ENCODE measurements at regions not wholly inside any gene's neighbourhood (a gene's known extent, or its start where the extent isn't known, plus 50 kb on each side); places are given as distances from the start of the nearest gene placed in this dataset.

DNA sequence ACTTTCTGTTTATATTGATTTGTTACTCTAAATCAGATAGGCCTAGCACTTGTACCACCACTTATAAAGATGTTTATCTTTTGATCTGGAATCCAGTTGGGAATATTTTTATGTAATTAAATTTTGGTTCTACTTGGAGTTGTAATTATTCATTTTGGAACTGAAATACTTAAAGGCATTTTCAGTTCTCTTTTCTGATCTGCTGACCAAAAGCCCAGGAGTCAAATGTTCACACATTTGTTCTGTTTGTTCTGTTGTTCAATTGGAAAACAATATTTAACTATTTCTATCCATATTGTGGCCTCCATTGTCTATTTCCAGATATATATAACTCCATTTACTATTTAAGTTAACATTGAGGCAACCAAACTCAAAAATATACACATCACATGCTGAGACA is 912.4 kb upstream of the EPHA6 start:
- H3K27ac ChIP-seq = no peak overlapping the region
- DNase-seq (ENCODE audit: low read depth, low spot score) = no peak

DNA sequence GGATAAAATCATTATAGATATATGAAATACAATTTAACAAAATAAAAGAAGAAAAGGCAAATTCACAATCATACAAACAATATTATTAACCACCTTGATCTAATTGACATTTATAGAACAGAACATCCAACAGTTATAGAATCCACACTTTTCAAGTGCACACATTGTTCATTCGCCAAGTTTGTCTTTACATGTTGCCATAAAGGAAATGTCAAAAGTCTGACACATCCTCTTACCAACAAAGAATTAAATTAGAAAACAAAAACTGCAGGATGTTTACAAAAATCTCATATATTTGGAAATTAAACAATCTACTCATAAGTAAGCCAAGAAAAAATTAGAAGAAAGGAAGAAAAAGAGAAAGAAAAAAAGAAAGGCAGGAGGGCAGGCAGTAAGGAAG is 909.2 kb upstream of the EPHA6 start:
- DNase-seq (ENCODE audit: low read depth, low spot score) = no peak
- H3K27ac ChIP-seq = no peak overlapping the region

DNA sequence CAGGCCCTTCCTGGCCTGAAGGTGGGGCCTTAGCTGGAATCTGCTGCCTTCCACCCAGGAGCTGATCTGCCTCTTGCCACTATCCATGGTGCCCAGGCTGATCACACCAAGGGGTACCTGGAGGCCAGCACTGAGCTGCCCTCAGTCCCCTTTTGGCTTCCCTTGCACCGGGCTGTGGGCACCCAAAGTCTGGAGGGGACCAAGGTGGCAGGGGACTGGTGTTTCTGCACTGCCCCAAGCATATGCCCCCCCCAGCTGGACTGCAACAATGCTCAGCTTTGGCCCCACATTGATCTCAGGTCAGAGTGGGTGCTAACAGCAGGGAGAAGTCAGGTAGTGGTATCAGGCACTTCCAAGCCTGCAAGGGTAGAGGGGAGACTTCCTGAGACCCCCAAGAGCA is 902.6 kb upstream of the EPHA6 start:
- no peak for DNase-seq (ENCODE audit: low read depth, low spot score)
- H3K27ac ChIP-seq = no peak overlapping the region

DNA sequence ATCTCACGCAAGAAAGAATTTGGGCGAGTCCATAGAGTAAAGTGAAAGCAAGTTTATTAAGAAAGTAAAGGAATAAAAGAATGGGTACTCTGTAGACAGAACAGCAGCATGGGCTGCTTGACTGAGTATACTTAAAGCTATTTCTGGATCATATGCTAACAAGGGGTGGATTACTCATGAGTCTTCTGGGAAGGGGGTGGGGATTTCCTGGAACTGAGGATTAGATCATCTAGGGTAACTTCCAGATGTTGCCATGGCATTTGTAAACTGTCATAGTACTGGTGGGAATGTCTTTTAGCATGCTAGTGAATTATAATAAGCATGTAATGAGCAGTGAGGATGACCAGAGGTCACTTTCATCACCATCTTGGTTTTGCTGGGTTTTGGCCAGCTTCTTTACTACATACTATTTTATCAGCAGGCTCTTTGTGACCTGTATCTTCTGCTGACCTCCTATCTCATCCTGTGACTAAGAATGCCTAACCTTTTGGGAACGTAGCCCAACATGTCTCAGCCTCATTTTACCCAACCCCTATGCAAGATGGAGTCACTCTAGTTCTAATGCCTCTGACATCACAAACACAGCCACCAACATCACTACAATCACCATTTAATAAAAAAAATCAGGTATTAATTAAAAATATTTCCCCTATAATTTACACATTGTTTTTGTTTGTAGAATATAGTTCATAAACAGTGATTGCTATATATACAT is 890.7 kb upstream of the EPHA6 start:
- peak; percentile 40 for DNase-seq (ENCODE audit: low read depth, low spot score)
- H3K27ac ChIP-seq = no peak overlapping the region

DNA sequence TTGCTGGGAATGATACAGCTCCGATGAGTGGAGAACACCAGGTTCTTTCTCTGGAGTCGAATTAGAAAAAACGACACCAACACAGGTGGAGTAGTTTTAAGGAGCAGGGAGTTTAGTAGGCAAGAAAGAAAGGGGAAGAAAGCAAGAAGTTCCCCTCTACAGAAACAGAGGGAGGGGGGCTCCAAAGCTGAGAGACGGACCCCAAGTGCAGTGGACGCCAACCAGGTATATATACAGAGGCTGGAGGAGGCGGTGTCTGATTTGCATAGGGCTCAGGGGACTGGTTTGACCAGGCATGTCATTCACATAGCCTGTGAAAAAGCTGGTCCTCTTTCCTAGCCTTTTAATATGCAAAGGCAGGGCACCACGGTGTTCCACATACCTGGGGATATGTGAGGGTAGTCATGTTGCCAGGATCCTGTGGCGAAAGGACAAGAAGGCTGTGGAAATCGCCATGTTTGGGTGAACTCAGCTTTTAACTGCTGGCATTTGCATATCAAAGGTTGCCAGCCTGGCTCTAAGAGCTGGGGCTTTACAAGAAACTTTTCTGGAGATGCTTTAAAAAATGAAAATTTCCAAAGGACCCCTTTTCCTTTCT is 887.4 kb upstream of the EPHA6 start:
- no peak for DNase-seq (ENCODE audit: low read depth, low spot score)

DNA sequence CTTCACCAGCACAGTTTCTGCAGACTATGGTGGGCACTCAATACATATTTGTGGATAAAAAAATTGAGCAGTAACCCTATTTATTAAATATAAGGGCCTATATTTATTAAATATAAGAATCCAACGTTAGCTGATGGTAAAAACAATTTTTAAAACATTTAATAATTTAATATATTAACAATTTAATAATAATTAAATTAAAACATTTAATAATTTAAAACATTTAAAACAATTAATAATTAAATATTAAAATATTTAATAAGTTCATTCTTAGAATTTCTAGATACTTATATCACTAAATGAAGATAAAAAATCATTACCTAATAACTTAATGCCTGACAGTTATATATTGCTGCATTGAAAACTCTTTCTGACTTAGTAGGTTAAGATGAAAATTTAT is 880.2 kb upstream of the EPHA6 start:
- no peak for DNase-seq (ENCODE audit: low read depth, low spot score)
- H3K27ac ChIP-seq = no peak overlapping the region

More for the DNA sequence above, 887.4 kb upstream of the EPHA6 start:
- no peak overlapping the region for H3K27ac ChIP-seq

DNA sequence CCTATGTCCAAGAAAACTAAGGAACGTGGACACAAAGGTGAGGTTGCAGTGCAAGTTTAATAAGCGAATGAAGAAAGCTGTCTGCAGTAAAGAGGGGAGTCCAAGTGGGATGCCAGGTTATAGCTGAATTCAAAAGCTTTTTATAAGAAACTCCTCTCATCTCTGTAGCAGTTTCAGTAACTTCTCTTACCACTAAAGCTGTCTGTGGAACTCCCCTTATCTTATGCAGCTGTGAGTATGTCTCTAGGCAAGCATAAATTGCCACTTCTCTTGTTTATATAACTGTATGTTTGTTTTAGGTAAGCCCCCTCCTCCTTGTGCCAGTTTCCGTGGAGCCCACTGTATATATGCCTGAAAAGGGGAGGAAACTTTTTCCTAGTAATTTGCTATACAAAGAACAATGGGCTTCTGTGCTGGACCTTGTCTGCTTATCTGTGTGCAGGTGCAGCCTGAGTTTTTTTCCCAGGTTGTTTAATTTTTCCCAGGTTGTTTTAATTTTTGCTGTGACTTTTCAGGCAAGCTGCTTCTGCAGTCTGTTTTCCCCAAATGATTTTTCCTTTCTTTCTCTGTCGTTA is 875.1 kb upstream of the EPHA6 start:
- no peak overlapping the region for H3K27ac ChIP-seq
- no peak for DNase-seq (ENCODE audit: low read depth, low spot score)

DNA sequence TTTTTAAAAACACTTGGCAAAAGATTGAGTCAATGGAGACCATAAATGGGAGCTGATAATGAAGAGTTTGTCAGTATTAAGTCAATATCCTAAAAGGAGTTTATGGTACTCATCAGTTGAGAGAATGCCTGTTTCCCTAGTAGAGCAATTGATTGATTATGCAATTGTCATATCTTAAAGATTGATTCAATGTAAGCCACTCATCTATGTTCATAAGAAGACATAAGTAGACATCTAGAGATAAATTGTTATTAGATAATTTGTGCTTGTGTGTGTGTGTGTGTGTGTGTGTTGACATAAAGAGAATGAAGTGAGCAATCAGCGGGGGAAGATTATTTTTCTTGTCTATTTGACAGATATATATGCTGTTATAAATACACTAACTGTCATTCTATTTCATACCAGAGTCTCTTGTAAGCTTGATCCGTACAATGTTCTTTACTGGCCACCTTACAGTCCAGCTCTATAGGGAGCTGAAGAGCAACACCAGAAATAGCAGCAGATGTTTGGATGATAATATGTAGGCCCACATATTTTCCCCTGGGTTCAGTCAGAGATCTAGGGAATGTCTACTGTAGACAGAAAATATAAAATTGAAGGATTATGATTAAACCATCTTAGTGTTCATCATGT is 848.6 kb upstream of the EPHA6 start:
- no peak overlapping the region for H3K27ac ChIP-seq
- no peak for DNase-seq (ENCODE audit: low read depth, low spot score)

DNA sequence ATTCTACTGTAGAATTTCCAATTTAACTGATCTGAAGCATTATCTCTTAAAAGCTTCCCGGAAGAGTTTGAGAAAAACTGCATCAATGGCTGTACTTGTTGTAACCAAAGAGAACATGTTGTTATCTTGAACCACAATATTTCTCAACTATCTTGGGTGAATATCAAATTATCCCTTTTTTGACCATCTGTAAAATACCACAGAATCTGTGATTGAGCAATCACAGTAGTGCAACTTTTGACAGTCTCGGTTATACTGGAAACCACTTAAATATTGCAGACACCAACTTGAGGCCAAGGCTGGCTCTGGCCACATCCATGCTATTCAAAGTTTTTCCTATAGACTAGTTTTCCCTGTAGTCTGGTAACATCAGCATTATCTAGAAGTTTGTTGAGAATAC is 842.8 kb upstream of the EPHA6 start:
- DNase-seq (ENCODE audit: low read depth, low spot score) = no peak
- no peak overlapping the region for H3K27ac ChIP-seq

DNA sequence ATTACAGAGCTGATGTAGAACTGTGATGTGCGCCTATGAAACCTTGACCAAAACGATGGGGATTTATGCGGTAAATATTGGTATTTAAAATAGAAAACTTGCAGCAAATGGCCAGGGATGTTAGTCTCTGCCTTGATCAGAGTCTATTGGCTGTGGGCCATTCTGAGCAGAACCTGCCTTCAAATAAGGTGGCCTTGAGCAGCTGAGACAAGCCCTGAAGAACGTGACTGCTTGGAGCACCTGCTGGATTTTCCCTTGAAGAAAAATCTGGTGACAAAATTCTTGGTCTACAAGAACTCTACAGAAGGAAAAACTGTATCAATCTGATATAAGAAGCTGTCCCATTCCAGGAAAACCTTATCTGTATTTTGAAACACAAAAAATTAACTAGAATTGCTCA is 820.1 kb upstream of the EPHA6 start:
- no peak for DNase-seq (ENCODE audit: low read depth, low spot score)
- H3K27ac ChIP-seq = no peak overlapping the region

DNA sequence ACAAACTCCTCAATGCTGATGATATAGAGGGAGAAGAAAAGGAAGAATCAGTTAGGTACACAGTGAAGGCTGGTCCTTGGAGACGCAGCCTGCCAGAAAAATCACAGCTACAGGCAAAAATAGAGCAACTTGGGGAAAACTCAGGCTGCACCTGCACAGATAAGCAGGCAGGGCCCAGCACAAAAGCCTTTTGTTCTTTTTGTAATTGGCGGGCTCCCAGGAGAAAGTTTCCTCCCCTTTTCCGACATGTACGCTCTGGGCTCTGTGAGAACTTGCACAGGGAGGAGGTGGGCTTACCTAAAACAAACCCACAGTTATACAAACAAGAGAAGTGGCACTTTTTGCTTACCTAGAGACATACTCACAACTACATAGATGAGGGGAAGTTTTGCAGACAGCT is 813.4 kb upstream of the EPHA6 start:
- H3K27ac ChIP-seq = no peak overlapping the region
- no peak for DNase-seq (ENCODE audit: low read depth, low spot score)

DNA sequence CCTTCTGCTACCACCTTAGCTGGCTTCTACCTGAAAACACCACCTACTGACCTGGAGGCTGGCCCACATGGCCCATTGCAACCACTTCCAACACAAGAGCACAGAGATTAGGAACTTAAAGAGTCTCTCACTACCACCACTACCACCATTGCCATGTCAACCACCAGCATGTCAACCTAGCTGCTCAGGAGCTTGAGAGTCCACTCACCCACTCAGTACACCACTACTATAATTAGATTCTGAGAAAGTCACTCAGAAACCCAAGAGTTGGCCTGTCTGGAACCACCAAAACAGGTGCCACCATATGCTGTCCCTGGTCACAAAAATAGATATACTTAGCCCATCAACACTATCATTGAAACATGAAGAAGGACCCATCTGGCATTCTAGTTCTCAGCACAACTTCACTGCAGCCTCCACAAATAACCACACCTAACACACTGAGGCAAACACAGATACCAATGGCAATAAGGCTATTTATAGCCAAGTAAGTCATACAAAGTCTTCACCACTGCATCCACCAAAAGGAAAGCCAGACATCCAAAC is 806.7 kb upstream of the EPHA6 start:
- H3K27ac ChIP-seq = no peak overlapping the region
- no peak for DNase-seq (ENCODE audit: low read depth, low spot score)

DNA sequence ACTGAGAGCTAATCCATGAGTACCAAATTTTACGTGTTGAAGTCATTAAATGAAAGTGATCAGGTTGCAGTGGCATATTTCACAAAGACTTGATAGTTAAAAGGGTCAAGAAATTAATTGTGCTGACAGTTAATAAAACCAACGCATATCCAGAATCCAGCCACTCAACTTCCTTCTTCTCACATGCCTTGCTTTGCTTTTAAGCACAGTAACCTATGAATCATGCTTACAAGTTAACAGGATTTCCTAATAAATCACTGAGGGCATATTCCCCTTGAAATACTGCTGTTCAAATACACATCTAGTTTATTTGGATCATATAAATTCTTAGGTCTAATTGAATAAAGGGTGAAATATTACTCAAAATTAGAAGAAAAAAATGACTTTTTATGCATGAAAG is 801.5 kb upstream of the EPHA6 start:
- DNase-seq (ENCODE audit: low read depth, low spot score) = no peak
- H3K27ac ChIP-seq = no peak overlapping the region

DNA sequence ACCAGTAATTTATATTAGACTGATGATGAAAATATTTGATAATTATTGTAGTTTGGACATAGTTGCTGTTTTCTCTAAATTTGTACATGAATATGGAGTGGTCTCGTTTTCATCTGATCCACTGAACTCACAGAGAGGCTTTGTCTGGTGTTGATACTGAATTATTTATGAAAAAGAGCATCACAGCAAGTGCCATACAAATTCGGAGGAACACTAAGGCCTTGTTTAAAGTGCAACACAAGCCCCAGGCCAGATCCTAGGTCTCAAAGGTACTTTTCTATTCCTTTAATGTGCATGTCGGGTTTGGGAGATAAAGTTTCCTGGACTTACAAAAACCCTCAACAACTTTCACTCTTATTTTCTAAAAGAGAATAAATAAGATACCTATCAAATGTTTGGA is 796.8 kb upstream of the EPHA6 start:
- DNase-seq (ENCODE audit: low read depth, low spot score) = no peak
- no peak overlapping the region for H3K27ac ChIP-seq

DNA sequence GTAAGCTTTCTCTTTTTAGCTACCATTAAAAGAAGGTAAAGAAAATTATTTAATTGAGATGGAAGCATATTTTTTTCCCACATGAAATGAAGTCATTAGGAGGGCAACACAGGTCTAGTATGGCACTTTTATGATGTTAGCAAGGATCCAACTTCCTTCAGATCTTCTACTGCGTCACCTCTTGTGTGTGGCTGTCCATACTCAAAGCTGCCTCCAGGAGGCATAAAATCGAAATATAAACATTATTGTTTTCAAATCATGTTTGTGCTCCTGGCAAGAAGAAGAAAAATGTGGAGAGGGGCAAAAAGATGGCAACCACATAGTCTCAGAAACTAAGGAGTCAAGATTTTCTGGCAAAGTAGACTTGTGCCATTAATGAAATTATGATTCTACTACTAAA is 791.7 kb upstream of the EPHA6 start:
- H3K27ac ChIP-seq = no peak overlapping the region
- DNase-seq (ENCODE audit: low read depth, low spot score) = no peak

DNA sequence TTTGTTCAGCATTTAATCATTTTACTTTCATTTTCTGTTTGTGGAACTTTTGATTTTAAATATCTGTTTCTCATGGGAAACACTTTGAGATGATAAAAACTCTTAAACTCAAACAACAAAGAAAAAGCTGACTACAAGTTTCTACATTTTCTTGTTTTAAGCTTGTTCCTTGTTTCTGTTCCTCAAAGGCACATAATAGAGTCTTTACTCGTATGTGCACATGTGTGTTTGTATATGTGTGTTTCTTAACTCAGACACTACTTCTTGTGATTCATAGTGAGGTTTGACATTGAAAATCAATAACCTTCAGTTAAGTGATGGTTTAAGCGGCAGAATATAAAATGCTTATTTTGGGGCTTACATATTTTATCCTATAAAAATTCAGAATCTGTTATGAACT is 786.7 kb upstream of the EPHA6 start:
- DNase-seq (ENCODE audit: low read depth, low spot score) = no peak
- H3K27ac ChIP-seq = no peak overlapping the region

DNA sequence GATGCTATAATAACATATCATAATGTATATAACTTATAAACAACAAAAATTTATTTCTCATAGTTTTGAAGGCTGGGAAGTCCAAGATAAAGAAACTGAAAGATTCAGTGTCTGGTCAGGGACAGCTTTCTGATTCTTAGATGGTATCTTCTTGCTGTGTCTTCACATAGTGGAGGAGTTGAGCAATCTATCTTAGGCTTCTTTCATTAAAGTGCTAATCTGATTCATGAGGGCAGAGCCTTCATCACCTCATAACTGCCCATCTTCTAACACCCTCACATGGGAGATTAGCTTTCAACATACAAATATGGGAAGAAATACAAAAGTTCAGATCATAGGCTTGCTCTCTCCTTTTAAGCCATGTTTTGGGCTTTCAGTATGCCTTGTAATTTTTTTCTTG is 774.8 kb upstream of the EPHA6 start:
- H3K27ac ChIP-seq = no peak overlapping the region
- DNase-seq (ENCODE audit: low read depth, low spot score) = no peak

DNA sequence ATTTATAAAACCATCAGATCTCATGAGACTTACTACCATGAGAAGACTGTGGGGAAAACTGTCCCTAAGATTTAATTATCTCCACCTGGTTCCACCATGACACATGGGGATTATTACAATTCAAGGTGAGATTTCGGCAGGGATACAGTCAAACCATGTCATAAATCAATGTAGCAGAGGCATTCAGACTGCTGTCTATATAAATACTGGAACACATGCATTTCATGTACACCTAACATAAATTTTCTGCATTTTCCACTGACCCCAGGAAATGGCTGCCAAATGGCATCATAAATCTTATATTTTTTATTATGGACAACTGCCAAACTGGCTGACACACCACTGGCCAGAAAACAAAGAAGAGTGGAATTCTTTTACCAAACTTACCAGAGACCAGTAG is 755.1 kb upstream of the EPHA6 start:
- DNase-seq (ENCODE audit: low read depth, low spot score) = no peak
- H3K27ac ChIP-seq = no peak overlapping the region

DNA sequence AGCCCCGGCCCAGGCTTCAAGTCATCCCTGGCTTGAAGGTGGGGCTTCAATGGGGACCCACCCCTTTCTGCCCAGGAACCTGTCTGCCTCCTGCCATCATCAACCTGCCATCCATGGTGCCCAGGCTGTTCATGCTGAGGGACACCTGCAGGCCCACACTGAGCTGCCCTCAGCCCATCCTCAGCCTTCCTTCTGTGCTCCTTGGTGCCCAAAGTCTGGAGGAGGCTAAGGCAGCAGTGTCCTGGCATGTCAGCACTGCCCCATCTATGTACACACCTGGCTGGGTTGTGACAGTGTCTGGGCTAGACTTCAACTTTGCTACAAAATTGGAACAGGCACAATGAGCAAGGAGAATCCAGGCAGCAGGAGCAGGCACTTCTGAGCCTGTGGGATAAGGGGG is 745.3 kb upstream of the EPHA6 start:
- no peak for DNase-seq (ENCODE audit: low read depth, low spot score)
- H3K27ac ChIP-seq = no peak overlapping the region

DNA sequence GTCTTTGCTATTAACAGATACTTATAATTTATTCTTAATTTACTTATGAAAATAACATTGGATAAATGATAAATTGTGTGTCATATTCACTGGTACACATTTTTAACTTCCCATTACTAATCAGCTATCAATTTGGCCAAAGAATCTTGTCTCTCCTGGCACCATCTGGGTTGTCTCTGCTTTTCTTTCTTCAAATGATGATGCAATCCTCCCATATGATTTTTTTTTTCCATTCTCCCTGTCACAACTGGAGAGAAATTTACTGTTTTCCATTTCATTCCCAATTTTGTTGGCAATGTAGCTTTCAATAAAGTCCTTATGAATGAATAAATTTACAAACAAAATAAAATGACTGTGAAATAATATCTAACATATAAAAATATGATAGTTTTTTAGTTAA is 743.7 kb upstream of the EPHA6 start:
- H3K27ac ChIP-seq = no peak overlapping the region

DNA sequence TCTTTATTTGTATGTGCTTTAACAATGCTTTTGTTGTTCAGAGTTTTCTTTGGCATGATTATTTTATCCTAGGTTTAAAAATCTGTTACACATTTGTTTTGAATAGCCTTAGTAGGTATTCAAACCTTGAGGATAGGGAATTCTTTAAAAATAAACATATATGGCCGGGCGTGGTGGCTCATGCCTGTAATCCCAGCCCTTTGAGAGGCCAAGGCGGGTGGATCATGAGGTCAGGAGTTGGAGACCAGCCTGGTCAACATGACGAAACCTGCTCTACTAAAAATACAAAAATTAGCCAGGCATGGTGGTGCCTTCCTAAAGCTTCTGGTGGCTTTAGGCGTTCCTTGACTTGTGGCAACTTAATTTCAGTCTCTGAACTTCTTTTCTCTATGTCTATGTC is 743.3 kb upstream of the EPHA6 start:
- no peak overlapping the region for H3K27ac ChIP-seq
- no peak for DNase-seq (ENCODE audit: low read depth, low spot score)

More for the DNA sequence above, 743.7 kb upstream of the EPHA6 start:
- DNase-seq (ENCODE audit: low read depth, low spot score) = no peak
